Retinal pigment epithelial cell (primary cell): ENCODE measurements at regions not wholly inside any gene's neighbourhood (a gene's known extent, or its start where the extent isn't known, plus 50 kb on each side); places are given as distances from the start of the nearest gene placed in this dataset.

Experiments used
- DNase-seq: peaks from one replicate; pipeline ENCODE4 v3.0.0-alpha.2; 2010; ENCODE audit warnings: low read depth
- H3K4me3 ChIP-seq: 2 replicates; pipeline ENCODE4 v1.5.1; 2011; ENCODE audit warnings: mild to moderate bottlenecking, low read length, control low read depth, moderate library complexity
- TF ChIP-seq, protein P1 (sequence below): conservative IDR thresholded peaks from 2 replicates; pipeline ENCODE4 v1.5.1; 2011; ENCODE audit warnings: low read depth, low read length, control low read depth, inconsistent platforms

- no peak overlapping the region for H3K4me3 ChIP-seq
- no peak for DNase-seq
- TF ChIP-seq, protein P1, sequence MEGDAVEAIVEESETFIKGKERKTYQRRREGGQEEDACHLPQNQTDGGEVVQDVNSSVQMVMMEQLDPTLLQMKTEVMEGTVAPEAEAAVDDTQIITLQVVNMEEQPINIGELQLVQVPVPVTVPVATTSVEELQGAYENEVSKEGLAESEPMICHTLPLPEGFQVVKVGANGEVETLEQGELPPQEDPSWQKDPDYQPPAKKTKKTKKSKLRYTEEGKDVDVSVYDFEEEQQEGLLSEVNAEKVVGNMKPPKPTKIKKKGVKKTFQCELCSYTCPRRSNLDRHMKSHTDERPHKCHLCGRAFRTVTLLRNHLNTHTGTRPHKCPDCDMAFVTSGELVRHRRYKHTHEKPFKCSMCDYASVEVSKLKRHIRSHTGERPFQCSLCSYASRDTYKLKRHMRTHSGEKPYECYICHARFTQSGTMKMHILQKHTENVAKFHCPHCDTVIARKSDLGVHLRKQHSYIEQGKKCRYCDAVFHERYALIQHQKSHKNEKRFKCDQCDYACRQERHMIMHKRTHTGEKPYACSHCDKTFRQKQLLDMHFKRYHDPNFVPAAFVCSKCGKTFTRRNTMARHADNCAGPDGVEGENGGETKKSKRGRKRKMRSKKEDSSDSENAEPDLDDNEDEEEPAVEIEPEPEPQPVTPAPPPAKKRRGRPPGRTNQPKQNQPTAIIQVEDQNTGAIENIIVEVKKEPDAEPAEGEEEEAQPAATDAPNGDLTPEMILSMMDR = no peak
Measured at GRCh38 chr15:35136321-35137189, 51.5 kb upstream of the NANOGP8 start.
